Left kidney (tissue), 1 donor: ENCODE measurements at regions not wholly inside any gene's neighbourhood (a gene's known extent, or its start where the extent isn't known, plus 50 kb on each side); places are given as distances from the start of the nearest gene placed in this dataset.

Experiments
- DNase-seq: peaks from one replicate; pipeline ENCODE4 v3.0.0-alpha.2; 2013

DNA sequence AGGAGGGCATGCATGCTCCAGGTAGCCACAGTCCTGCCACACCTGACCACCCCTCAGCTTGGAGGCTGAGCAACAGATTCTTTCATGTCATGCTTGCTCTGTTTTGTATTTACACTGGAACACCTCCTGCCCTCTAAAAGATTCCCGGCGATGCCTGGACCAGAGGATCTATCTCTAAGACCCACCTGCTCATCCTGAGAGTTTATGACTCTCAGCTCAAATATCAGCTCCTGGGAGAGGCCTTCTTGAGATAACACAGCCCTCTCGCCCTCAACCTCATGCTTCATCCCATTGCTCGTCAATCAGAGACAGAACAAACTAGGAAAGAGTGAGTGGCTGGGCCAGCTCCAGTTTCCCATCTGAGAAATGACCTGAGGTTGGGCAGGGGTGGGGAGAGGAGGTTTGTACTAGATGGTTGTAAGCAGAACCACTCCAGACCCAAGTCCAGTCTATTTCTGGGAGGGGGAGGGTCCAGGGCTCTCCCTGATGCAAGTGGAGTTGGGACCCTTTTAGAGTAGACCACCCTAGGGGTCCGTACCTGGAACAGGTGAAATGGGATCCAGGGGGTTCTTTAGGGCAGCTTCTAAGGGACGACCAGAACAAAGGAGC lies 524.5 kb downstream of the MATN1 start:
- DNase-seq = no peak

DNA sequence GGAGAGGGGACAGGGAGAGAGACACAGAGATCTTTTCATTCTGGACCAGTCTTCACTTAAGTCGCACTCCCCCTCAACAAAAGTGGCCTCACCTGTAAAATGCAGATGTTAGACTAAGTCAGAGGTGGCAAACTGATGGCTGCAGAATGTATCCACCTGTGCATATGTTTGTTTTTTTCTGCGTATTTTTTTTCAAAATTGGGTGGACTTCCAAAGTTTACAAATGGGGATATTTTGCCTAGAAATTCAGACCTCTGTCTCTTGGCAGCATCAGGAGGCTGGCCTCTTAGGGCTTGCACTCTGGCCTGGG lies 525.0 kb downstream of the MATN1 start:
- no peak for DNase-seq

DNA sequence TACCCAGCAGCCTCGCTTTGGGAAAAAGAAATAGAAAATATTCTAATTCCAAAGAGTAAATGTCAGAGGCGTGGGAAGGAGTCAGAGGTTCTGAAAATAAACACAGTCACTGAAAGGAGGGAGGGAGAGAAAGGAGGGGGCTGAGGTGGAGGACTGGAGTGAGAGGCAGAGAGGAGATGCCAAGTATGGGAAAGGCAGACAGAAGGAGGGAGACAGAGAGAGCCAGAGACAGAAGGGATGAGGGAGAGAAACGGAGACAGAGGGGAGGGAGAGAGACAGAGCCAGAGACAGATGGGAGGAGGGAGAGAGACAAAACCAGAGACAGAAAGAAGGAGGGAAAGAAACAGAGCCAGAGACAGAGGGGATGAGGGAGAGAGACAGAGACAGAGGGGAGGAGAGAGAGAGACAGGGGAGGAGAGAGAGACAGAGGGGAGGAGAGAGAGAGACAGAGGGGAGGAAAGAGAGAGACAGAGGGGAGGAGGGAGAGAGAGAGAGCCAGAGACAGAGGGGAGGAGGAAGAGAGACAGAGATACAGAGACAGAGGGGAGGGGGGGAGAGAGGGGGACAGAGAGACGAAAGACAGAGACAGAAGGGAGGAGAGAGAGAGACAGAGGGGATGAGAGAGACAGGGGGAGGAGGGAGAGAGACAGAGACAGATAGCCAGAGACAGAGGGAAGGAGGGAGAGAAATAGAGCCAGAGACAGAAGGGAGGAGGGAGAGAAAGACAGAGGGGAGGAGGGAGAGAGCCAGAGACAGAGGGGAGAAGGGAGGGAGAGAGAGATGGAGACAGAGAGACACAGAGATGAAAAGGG lies 525.5 kb downstream of the MATN1 start:
- peak; percentile 12 for DNase-seq

DNA sequence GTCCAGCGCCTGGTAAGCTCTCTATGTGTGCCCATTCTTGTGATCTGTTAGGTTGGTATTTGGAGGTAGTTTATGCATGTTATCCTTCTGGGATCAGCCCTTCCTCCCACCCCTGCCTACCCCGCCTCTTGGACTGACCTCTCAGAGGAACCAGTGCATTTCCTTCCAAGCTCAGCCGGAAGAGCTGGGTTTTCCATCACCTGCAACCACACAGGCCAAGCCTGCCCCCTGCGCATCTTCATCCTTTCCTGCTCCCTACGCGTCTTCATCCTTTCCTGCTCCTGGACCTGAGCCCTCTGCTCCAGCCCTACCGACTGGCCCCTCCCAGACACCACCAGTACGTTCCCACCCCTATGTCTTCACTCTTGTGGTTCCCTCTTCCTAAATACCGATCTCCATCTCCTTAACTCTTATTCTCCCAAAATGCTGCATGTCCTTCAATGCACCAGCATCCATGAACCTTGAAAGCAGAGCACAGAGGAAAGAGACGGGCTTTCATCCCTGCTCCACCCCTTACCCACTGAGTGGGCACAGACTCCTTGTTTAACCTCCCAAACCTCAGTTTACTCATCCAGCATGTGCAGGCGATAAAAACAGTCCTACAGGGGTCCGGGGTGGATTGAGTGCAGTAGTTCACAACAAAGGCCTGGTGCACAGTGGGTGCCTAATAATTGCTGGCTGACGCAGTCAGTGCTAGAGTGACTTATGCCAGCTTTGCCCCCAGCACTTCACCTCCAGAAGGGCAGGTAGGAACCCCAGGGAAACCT lies 526.3 kb downstream of the MATN1 start:
- DNase-seq = no peak

DNA sequence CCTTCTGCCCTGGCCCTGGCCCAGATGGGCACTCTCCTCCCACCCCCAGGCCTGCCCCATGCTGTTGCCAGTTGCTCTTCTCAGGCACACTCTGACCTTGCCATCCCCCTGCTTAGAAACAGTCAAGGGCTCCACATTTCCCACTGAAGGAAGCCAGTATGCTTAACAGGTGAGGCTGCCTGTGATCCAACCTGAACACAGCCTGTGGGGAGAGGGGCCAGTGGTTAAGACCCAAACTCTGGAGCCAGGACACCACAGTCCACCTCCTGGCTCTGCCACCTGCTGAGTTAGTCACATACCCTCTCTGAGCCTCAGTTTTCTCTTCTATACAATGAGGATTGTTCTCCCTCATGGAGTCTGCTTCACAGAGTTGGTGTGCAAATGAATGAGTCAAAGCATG lies 526.9 kb downstream of the MATN1 start:
- DNase-seq = no peak

DNA sequence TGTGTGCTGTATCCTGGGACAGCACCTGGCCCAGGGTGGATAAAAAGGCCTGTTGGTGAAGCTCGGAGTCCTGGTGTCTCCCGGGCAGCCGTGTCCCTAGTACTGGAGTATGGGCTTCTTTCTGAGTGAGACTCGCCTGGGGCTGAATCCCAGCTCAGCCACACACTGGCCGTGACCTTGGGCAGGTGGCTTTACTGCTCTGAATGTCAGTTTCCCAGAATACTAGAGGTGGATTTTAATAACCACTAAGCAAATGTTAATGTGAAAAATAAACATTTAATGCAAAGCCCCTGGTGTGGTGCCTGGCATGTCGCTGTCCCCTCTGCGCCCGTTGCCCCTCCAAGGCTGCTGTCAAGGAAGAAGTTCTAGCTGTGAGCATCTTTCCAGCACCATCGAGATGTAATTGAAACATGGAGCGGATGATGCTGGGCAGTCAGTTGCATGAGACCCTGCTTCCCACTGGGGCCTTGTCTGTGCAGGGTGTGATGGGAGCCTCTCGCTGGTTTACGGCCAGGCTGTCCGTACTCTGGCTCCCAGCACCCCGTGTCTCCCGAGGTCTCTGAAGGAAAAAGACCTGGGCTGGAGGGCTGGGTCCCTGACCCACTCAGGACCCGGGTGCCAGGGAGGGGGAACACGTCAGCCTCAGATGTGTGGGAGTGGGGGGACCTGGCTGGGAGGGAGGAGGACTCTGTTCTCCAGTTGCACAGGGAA lies 527.8 kb downstream of the MATN1 start:
- DNase-seq = no peak

DNA sequence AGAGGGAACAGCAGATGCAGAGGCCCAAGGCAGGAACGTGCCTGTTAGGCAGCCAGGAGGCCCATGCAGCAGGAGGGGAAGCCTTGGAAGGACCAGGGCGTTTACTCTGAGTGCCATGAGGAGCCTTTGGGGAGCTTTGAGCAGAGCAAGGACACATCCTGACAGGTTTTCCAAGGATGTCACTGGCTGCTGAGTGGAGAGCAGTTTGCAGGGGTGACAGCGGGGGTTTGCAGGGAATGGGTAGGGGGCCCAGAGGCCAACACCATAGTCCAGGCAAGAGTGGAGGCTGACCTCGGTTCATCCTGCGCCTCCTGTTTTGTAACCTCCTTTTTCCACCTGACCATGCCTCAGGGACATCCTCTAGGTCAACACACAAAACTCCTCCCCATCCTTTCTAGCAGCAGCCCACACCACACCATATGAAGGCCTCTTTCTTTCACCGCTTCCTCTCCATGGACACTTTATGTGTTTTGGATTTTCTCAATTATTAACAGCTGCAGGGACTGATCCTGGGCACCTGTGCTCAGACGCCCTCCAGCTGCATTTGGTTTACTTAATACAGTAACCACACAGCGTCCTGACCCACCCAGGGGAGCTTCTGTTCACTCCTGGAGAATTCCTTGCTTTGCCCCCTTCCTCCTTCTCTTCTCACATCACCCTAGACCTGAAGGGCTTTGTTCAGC lies 528.5 kb downstream of the MATN1 start:
- no peak for DNase-seq

DNA sequence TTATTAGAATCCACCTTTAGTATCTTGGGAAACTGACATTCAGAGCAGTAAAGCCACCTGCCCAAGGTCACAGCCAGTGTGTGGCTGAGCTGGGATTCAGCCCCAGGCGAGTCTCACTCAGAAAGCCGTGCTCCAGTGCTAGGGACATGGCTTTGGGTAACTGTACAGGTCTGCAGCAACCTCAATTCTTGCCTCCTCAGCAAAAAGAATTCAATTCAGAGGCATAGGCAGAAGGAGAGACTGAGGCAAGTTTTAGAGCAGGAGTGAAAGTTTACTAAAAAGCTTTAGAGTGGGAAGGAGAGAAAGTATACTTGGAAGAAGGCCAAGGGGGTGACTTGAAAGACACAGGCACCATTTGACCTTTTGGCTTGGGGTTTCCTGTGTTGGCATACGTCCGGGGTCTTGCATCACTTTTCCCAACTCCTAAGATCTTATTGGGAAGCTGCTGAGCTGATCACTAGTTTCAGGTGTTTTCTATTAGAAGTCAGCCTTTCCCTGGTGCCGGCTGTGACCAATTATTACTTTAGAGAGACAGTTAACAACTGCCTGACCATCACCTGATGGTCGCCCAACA lies 529.3 kb downstream of the MATN1 start:
- DNase-seq = no peak

DNA sequence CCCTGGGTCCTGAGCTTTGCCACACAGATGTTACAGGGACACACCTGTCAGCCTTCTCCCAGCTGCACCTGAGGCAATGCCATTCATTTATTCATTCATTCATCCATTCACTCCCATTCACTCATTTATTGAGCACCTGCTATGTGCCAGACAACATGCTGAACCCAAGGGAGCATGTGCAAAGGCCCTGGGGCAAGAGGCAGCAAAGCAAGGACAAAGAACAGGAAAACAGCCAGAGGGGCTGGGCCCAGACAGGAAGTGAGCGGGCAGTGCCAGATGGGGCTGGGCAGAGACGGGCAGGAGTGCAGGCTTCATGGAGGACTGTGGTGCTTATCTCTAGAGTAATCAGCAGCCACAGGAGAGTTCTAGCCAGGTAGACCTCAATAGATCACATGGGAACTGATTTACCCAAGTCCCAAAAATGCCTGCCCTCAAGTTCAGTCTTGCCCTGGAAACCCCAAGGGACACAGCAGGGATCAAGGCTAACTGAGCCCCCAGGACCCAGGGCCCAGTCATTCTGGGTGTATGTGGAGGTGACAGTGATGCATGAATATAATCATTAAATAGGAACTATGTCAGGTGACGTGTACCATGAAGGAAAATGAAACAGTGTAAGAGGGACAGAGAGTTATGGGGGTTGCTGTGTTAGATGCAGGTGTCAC lies 530.3 kb downstream of the MATN1 start:
- DNase-seq = no peak

DNA sequence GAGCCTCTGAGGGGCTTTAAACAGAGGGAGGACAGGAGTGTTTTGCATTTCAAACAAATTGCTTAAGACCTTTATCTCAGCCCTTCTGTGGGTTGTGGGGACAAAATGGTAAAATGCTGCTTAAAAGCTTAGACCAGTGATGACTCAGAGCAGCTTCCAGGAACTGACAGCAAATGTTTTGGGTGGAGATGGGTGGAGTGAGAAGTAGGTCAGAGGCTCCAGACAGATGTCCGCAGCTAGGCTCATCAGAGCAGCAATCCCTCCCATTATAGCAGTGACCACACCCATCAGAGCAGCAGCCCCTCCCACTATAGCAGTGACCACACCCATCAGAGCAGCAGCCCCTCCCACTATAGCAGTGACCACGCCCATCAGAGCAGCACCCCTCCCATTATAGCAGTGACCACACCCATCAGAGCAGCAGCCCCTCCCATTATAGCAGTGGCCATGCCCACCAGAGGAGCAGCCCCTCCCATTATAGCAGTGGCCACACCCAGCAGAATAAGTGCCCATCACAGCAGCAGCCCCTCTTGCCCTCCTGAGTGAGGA lies 532.2 kb downstream of the MATN1 start:
- no peak for DNase-seq

DNA sequence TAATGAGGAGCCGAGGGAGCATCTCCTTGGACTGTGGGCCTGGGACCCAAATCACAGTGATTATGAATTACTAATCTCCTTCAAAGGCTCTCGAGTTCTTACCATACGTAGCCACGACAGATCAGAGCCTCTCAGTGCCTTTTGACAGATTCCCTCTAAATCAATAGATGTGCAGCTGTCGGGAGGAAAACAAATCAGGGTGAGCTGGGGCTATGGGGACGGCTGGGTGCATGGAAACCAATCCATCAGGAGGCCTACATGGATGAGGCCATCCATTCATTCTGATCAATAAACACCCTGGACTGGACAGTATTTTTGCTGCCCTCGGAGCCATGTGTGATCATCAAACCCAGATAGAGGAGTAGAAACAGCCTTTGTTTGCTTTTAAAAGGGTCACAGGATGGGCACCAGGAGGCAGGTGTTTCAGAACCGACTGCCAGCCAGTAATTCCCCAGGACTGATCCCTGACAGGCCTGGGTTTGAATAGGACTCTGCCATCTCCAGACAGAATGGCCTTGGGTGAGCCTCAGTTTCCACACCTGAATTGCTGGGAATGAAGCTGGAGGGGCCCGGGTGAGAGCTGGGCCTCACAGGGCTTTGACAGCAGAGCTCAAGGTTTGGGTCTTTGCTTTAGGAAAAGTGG lies 532.8 kb downstream of the MATN1 start:
- DNase-seq = no peak

DNA sequence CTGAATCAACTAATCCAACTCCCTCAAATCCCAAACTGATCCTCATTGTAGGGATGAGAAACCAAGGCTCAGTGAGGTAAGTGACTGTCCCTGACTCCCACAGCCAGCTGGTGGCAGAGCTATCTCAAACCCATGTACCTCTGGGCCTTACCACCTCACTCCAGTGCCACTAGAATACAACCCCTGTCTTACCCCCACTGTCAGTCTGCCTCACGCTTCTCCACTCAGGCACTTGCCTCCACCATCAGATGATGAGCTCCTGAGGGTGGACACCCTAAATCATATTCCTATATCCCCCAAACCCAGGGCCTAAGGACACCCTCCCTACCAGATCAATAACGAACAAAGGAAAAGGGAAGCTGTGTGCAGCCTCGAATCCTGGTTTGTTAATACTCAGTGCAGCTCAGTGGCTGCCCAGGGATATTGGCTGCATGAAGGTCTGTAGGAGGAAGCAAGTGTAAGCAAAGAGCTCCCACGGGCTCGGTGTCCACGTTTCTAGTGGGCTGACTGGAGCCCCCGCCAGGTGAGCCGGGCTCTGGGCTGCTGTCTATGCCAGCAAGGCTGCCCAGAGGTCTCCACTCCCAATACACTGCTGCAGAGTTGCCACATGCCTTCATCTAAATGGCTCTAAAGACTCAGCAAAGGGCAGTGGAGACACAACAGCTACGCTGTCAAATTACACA lies 533.4 kb downstream of the MATN1 start:
- DNase-seq = no peak

DNA sequence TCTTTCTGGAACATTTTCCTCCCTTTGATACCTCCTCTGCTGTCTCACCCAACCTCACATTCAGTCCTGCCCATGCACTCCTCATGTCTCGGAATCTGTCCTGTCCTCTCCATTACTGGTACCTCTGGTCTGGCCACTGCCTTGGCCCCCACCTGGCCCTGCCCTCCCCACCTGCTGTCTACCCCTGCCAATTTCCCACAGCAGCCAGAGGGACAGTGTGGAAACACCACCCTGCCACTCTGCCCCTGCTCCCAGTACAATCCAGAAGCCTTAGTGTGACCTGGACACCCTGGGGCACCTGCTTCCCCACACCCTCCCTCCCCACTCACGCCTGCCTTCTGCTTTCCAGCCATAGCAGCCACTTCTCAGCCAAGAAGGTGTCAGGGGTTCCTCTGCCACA lies 534.4 kb downstream of the MATN1 start:
- no peak for DNase-seq

DNA sequence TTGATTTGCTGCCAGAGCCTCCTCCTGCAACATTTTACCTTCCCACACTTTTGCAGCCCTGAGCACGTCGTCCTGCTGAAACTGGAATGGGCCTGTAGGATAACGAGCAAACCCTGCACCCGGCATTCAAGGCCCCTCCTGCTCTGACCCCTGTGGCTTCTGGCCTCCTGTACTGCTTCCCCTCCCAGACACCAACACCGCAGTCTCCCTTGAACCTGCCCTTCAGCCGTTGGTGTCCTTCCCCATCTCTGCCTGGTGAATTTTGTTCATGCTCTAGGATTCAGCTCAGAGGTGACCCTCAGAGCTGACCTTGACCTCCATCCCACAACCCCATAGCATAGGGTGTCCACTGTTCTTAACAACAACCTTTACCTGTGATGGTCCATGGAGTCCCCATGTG lies 535.1 kb downstream of the MATN1 start:
- no peak for DNase-seq

DNA sequence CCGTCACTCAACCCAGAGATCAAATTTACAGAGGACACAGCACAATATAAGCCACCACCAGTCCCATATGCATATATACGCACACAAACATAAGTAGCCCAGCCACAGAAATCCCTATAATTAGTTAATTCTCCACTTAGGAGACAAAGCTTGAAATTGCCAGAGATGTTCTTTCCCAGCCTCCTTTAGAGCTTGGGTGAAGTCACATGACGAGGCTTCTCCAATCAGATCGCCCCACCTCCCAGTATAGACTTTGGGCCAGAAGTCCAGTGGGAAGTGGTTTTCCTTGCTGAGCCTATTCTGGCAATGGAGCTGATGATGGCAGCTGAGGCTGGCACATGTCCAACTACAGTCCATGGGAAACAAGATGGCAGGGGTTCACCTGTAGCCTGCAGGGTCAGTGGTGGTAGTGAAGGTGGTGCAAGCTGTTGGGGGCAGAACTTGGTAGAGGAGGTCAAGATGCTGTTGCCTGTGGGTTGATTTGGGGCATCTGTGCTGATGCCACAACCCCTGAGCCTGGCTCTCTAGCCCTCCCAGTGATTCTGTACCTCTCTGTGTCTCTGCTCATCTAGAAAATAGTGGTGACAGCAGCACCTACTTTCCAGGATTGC lies 535.9 kb downstream of the MATN1 start:
- DNase-seq = no peak

DNA sequence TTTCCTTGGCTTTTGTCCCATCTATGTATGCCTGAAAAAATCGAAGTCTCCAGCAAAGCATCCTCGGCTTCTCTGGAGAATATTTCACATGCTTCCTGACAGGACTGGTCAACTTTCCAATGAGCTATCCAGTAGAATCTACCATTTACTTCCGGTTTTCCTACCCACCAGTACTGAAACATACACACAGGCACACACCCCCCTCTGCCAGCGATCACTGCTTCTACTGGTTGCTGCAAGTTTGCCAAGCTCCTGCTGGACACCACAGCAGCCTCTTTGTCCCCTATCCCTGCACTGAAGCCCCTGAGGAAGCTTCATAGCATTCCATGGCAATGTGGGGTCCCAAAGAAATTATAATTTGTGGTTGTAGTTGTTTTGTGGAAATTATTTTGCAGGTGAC lies 536.8 kb downstream of the MATN1 start:
- DNase-seq = no peak

DNA sequence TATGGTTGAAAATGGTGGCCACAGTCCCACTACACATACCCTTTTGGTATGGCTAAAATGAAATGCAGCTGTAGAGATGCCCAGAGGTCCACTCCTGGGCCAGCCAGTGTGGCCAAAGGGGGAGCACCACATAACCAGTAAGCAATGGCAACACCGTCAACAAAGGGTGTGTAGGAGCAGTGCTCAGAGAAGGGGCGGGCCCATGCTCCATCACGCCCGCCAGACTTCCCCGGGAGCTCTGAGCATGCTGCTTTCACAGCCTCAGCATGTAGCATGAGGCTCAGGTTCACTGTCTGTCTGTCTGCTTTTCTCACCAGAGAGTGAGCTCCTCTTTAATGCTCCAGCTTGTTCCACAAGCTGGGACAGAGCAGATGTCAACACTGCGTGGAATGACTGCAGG lies 537.6 kb downstream of the MATN1 start:
- no peak for DNase-seq

DNA sequence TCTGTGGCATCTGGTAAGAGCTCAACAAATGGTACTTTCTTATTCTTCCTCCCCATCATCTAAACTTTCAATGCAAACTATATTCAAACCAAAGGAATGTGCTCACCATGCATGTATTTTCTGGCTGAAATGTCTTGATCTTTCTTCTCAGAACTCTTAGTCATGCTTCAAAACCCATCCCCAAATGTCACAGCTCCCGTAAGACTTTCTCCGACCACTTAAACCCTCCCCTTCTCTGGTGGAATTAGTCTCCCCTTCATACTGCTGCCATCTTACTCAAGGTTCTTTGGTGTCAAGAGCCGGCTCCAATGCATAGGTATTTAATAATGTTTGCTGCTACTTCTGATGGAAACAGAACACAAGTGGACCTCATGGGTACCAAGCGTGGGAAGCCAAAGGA lies 538.1 kb downstream of the MATN1 start:
- no peak for DNase-seq

DNA sequence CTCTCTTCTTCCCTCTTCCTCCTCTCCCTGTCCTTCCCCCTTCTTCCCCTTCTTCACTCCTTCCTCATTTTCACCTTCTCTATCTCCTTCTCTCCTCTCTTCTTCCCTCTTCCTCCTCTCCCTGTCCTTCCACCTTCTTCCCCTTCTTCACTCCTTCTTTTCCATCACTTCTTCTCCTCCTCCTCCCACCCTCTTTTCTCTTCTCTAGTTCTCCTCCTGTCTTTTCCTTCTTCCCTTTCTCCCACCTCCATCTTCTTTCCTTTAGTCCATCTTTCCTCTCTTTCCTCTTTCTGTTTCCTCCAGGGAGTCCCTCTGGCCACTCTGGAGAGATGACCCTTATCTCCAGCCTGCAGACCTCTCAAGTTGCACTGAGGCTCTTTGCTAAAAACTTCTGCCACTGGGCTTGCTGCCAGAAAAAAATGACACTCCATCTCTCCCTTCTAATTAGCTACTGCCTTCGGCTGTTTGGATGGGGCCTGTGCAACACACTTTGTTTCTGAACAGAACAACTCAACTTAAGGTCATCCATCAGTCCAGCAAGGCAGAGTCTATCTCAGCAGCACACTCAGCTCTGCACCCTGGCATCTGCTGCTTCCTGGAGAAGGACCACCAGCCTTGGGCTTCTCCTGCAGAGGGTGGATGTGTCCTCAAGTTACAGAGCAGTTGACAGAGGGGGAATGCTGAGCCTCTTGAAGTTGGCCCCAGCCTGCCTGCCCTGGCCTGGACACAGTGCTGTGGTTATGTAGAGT lies 538.8 kb downstream of the MATN1 start:
- no peak for DNase-seq
